MM.1S (cell line): ENCODE measurements at regions not wholly inside any gene's neighbourhood (a gene's known extent, or its start where the extent isn't known, plus 50 kb on each side); places are given as distances from the start of the nearest gene placed in this dataset.

Experiments
- DNase-seq: peaks from one replicate; pipeline ENCODE4 v3.0.0-alpha.2; 2015
- H2AFZ ChIP-seq: fragments of 300-600 bp; sonication (generic); 2 replicates; pipeline ENCODE4 v1.6.0; 2016; ENCODE audit warnings: antibody characterized with exemption, low read length
- H3F3A ChIP-seq: fragments of 300-600 bp; sonication (generic); 2 replicates; pipeline ENCODE4 v1.6.1; 2016; ENCODE audit warnings: mild to moderate bottlenecking, antibody characterized with exemption, low read length, moderate library complexity, mixed read lengths; ENCODE audit not compliant: insufficient read depth
- H3K27ac ChIP-seq: fragments of 300-600 bp; sonication (generic); 2 replicates; pipeline ENCODE4 v1.5.1; 2016; ENCODE audit warnings: mild to moderate bottlenecking, low read length
- H3K27me3 ChIP-seq: fragments of 300-600 bp; sonication (generic); replicated peaks from 2 replicates; pipeline ENCODE4 v1.6.0; 2016; ENCODE audit warnings: low read length; ENCODE audit not compliant: insufficient read depth
- H3K36me3 ChIP-seq: fragments of 300-600 bp; sonication (generic); replicated peaks from 2 replicates; pipeline ENCODE4 v1.6.1; 2016; ENCODE audit warnings: mild to moderate bottlenecking, low read length, mixed read lengths; ENCODE audit not compliant: insufficient read depth
- H3K4me1 ChIP-seq: fragments of 300-600 bp; sonication (generic); 2 replicates; pipeline ENCODE4 v1.6.1; 2016; ENCODE audit warnings: low read length, mixed read lengths
- H3K4me2 ChIP-seq: fragments of 300-600 bp; sonication (generic); 2 replicates; pipeline ENCODE4 v1.6.0; 2016; ENCODE audit warnings: low read depth, low read length
- H3K4me3 ChIP-seq: fragments of 300-600 bp; sonication (generic); 2 replicates; pipeline ENCODE4 v1.5.1; 2016; ENCODE audit warnings: low read length, mixed read lengths
- H3K79me2 ChIP-seq: fragments of 300-600 bp; sonication (generic); 2 replicates; pipeline ENCODE4 v1.6.1; 2016; ENCODE audit warnings: mixed run types, low read length, mixed read lengths
- H3K9ac ChIP-seq: fragments of 300-600 bp; sonication (generic); 2 replicates; pipeline ENCODE4 v1.6.1; 2016; ENCODE audit warnings: low read length, mixed read lengths
- H3K9me2 ChIP-seq: fragments of 300-600 bp; sonication (generic); replicated peaks from 2 replicates; pipeline ENCODE4 v1.6.1; 2016; ENCODE audit warnings: mild to moderate bottlenecking, low read length, mixed read lengths; ENCODE audit not compliant: insufficient read depth
- H3K9me3 ChIP-seq: fragments of 300-600 bp; sonication (generic); replicated peaks from 2 replicates; pipeline ENCODE4 v1.6.1; 2016; ENCODE audit warnings: mild to moderate bottlenecking, low read length, mixed read lengths; ENCODE audit not compliant: insufficient read depth
- H4K20me1 ChIP-seq: fragments of 300-600 bp; sonication (generic); 2 replicates; pipeline ENCODE4 v1.6.1; 2016; ENCODE audit warnings: mild to moderate bottlenecking, low read length, moderate library complexity, mixed read lengths; ENCODE audit not compliant: insufficient read depth
- CTCF ChIP-seq: fragments of 300-600 bp; sonication (generic); IDR thresholded peaks from 2 replicates; pipeline ENCODE4 v1.5.1; 2016; ENCODE audit warnings: antibody characterized with exemption, low read length, mixed read lengths
- EZH2 ChIP-seq: fragments of 300-600 bp; sonication (generic); optimal IDR thresholded peaks from 2 replicates; pipeline ENCODE3; 2017; ENCODE audit warnings: low read depth, mild to moderate bottlenecking, antibody characterized with exemption, low read length, mixed read lengths
- EZH2phosphoT487 ChIP-seq: fragments of 300-600 bp; sonication (generic); IDR thresholded peaks from 2 replicates; pipeline ENCODE4 v1.6.1; 2018; ENCODE audit warnings: antibody characterized with exemption, low read length

- Histone ChIP-seq H3K4me2 (no peak overlapping the region), H3K4me3 (no peak overlapping the region), H4K20me1 (no peaks in the 10 kb centered on the region), H2AFZ (no peak overlapping the region), H3K9ac (no peak overlapping the region), H3K9me3 (no peaks in the 10 kb centered on the region), H3F3A (no peaks in the 10 kb centered on the region), H3K27me3 (no peaks in the 10 kb centered on the region), H3K27ac (no peak overlapping the region), H3K79me2 (no peaks in the 10 kb centered on the region), H3K4me1 (no peaks in the 10 kb centered on the region), H3K36me3 (no peaks in the 10 kb centered on the region), H3K9me2 (no peaks in the 10 kb centered on the region)
- TF ChIP-seq EZH2: no peak
- TF ChIP-seq EZH2phosphoT487: no peak
- TF ChIP-seq CTCF: no peak
- no peak for DNase-seq
Observed at GRCh38 chr5:44022622-44023021, 366.6 kb downstream of the FGF10 start.

- Histone ChIP-seq H3K4me2 (no peak overlapping the region), H3K36me3 (no peaks in the 10 kb centered on the region), H3K9me3 (no peaks in the 10 kb centered on the region), H3K27me3 (no peaks in the 10 kb centered on the region), H2AFZ (no peak overlapping the region), H3K9me2 (no peaks in the 10 kb centered on the region), H3K4me3 (no peak overlapping the region), H3K27ac (no peak overlapping the region), H3K9ac (no peak overlapping the region), H3F3A (no peaks in the 10 kb centered on the region), H3K4me1 (no peaks in the 10 kb centered on the region), H3K79me2 (no peaks in the 10 kb centered on the region), H4K20me1 (no peaks in the 10 kb centered on the region)
- TF ChIP-seq EZH2phosphoT487: no peak
- no peak for TF ChIP-seq CTCF
- no peak for TF ChIP-seq EZH2
- no peak for DNase-seq
Observed at GRCh38 chr5:44011518-44011917, 377.7 kb downstream of the FGF10 start.

GRCh38 chr5:44002381-44002901, 386.8 kb downstream of the FGF10 start:
- H3K9me3 ChIP-seq: no peaks in the 10 kb centered on the region
- no peaks in the 10 kb centered on the region for H3K4me1 ChIP-seq
- H3K9me2 ChIP-seq: no peaks in the 10 kb centered on the region
- no peaks in the 10 kb centered on the region for H3K36me3 ChIP-seq
- no peaks in the 10 kb centered on the region for H3K79me2 ChIP-seq
- no peaks in the 10 kb centered on the region for H3F3A ChIP-seq
- DNase-seq: no peak
- H3K9ac ChIP-seq: no peak overlapping the region
- TF ChIP-seq EZH2 (no peak), CTCF (no peak), EZH2phosphoT487 (no peak)
- no peaks in the 10 kb centered on the region for H3K27me3 ChIP-seq
- no peak overlapping the region for H3K4me3 ChIP-seq
- H3K4me2 ChIP-seq: no peak overlapping the region
- no peak overlapping the region for H2AFZ ChIP-seq
- no peaks in the 10 kb centered on the region for H4K20me1 ChIP-seq
- no peak overlapping the region for H3K27ac ChIP-seq
